GM23338 (cell line): ENCODE measurements at regions not wholly inside any gene's neighbourhood (a gene's known extent, or its start where the extent isn't known, plus 50 kb on each side); places are given as distances from the start of the nearest gene placed in this dataset.
"Not testable (repeated sequence)": the region's sequence is repeated elsewhere in the genome, so short reads cannot be mapped to it uniquely, and the experiment has no call there.

Experiments
- ATAC-seq: fragments of 200-7000 bp; cut with Tn5 transposase; 3 replicates; pipeline ENCODE4 v1.9.1; 2020
- DNase-seq: peaks from one replicate; pipeline ENCODE4 v3.0.0-alpha.2; 2015; ENCODE audit warnings: low spot score
- H2AFZ ChIP-seq: fragments of 200-600 bp; sonication (generic); 2 replicates; pipeline ENCODE4 v1.8.0; 2016; ENCODE audit warnings: antibody characterized with exemption, mild to moderate bottlenecking, moderate library complexity
- H3F3A ChIP-seq: fragments of 200-600 bp; sonication (generic); replicated peaks from 2 replicates; pipeline ENCODE4 v1.8.0; 2017; ENCODE audit warnings: antibody characterized with exemption, mixed run types, low read depth
- H3K27ac ChIP-seq: fragments of 200-600 bp; sonication (generic); 2 replicates; pipeline ENCODE4 v1.6.1; 2016; ENCODE audit warnings: low read depth
- H3K27me3 ChIP-seq: fragments of 200-600 bp; sonication (generic); 2 replicates; pipeline ENCODE4 v1.8.0; 2016; ENCODE audit warnings: mild to moderate bottlenecking, mixed run types, moderate library complexity; ENCODE audit not compliant: insufficient read depth
- H3K36me3 ChIP-seq: fragments of 200-600 bp; sonication (generic); 2 replicates; pipeline ENCODE4 v1.8.0; 2016; ENCODE audit warnings: mild to moderate bottlenecking; ENCODE audit not compliant: insufficient read depth
- H3K4me1 ChIP-seq: fragments of 200-600 bp; sonication (generic); 2 replicates; pipeline ENCODE4 v1.8.0; 2016; ENCODE audit warnings: mild to moderate bottlenecking, moderate library complexity; ENCODE audit not compliant: insufficient read depth
- H3K4me2 ChIP-seq: fragments of 200-600 bp; sonication (generic); 2 replicates; pipeline ENCODE4 v1.7.1; 2017; ENCODE audit warnings: mixed run types
- H3K4me3 ChIP-seq: fragments of 200-600 bp; sonication (generic); 2 replicates; pipeline ENCODE4 v1.6.1; 2016; ENCODE audit warnings: mixed run types
- H3K79me2 ChIP-seq: fragments of 200-600 bp; sonication (generic); replicated peaks from 2 replicates; pipeline ENCODE4 v1.8.0; 2017; ENCODE audit warnings: mild to moderate bottlenecking; ENCODE audit not compliant: insufficient read depth
- H3K9me2 ChIP-seq: fragments of 200-600 bp; sonication (generic); 2 replicates; pipeline ENCODE4 v1.8.0; 2017; ENCODE audit not compliant: insufficient read depth
- H4K20me1 ChIP-seq: fragments of 200-600 bp; sonication (generic); replicated peaks from 2 replicates; pipeline ENCODE4 v1.8.0; 2017; ENCODE audit warnings: mild to moderate bottlenecking; ENCODE audit not compliant: insufficient read depth
- H3K27ac Mint-ChIP-seq: 2 replicates; pipeline ENCODE4 v1.8.0; 2020; ENCODE audit warnings: inconsistent platforms, mild to moderate bottlenecking, moderate library complexity, mixed read lengths
- H3K27me3 Mint-ChIP-seq: 3 replicates; pipeline ENCODE4 v1.8.0; 2022; ENCODE audit warnings: low read depth, mild to moderate bottlenecking, moderate library complexity, mixed read lengths, inconsistent platforms; ENCODE audit not compliant: insufficient read depth, poor library complexity
- H3K36me3 Mint-ChIP-seq: 3 replicates; pipeline ENCODE4 v1.8.0; 2021; ENCODE audit warnings: low read depth, mild to moderate bottlenecking, inconsistent platforms, moderate library complexity, mixed read lengths
- H3K4me1 Mint-ChIP-seq: 3 replicates; pipeline ENCODE4 v1.8.0; 2020; ENCODE audit warnings: mild to moderate bottlenecking, inconsistent platforms, mixed read lengths
- H3K4me3 Mint-ChIP-seq: 3 replicates; pipeline ENCODE4 v1.8.0; 2021; ENCODE audit warnings: moderate library complexity, mild to moderate bottlenecking, inconsistent platforms, mixed read lengths
- H3K9me3 Mint-ChIP-seq: 3 replicates; pipeline ENCODE4 v1.8.0; 2020; ENCODE audit warnings: moderate library complexity, mild to moderate bottlenecking, inconsistent platforms, mixed read lengths
- CREB1 ChIP-seq: fragments of 250-450 bp; sonication (Bioruptor Pico); IDR thresholded peaks from 2 replicates; pipeline ENCODE4 v1.5.0; 2020; ENCODE audit warnings: low read depth, mild to moderate bottlenecking, moderate library complexity
- EZH2 ChIP-seq: fragments of 200-600 bp; sonication (generic); IDR thresholded peaks from one replicate; pipeline ENCODE4 v1.8.0; 2017; ENCODE audit warnings: antibody characterized with exemption, mild to moderate bottlenecking, low read depth; ENCODE audit not compliant: unreplicated experiment
- EZH2phosphoT487 ChIP-seq: fragments of 200-600 bp; sonication (generic); IDR thresholded peaks from one replicate; pipeline ENCODE4 v1.8.1; 2018; ENCODE audit warnings: antibody characterized with exemption; ENCODE audit not compliant: unreplicated experiment
- JUNB ChIP-seq: IDR thresholded peaks from one replicate; pipeline ENCODE4 v1.6.1; 2016; ENCODE audit warnings: antibody characterized with exemption; ENCODE audit not compliant: unreplicated experiment
- POLR2AphosphoS5 ChIP-seq: IDR thresholded peaks from 2 replicates; pipeline ENCODE4 v1.6.1; 2016; ENCODE audit warnings: antibody characterized with exemption, low read depth
- REST ChIP-seq: IDR thresholded peaks from one replicate; pipeline ENCODE4 v1.6.1; 2018; ENCODE audit warnings: antibody characterized with exemption; ENCODE audit not compliant: unreplicated experiment
- STAT1 ChIP-seq: IDR thresholded peaks from one replicate; pipeline ENCODE4 v1.6.1; 2016; ENCODE audit warnings: antibody characterized with exemption; ENCODE audit not compliant: unreplicated experiment
- ZNF331 ChIP-seq: fragments of 250-450 bp; sonication (Bioruptor Pico); IDR thresholded peaks from 2 replicates; pipeline ENCODE4 v1.5.0; 2020; ENCODE audit warnings: low read depth, mild to moderate bottlenecking, moderate library complexity
- ZNF462 ChIP-seq: fragments of 250-450 bp; sonication (Bioruptor Pico); IDR thresholded peaks from 2 replicates; pipeline ENCODE4 v1.5.0; 2020; ENCODE audit warnings: mild to moderate bottlenecking, moderate library complexity
- TF ChIP-seq, protein P1 (sequence below): IDR thresholded peaks from 2 replicates; pipeline ENCODE4 v1.6.1; 2016; ENCODE audit warnings: antibody characterized with exemption
- TF ChIP-seq, protein P2 (sequence below), 2 experiments: fragments of 200-600 bp in 1 of 2; sonication (generic) in 1 of 2; conservative IDR thresholded peaks; 2 replicates each; pipeline versions ENCODE4 v1.5.1 to v1.6.1; 2016 to 2017; ENCODE audit warnings: antibody characterized with exemption in 2 of 2, low read depth in 2 of 2, mild to moderate bottlenecking in 2 of 2, moderate library complexity in 1 of 2

- no peak for DNase-seq
- Histone ChIP-seq H3K79me2 (no peaks in the 10 kb centered on the region), H3K4me2 (no peak overlapping the region), H3K9me2 (no peaks in the 10 kb centered on the region), H3K4me3 (no peak overlapping the region), H3K27me3 (no peaks in the 10 kb centered on the region), H3F3A (no peaks in the 10 kb centered on the region), H4K20me1 (no peaks in the 10 kb centered on the region), H3K27ac (no peak overlapping the region), H2AFZ (no peak overlapping the region), H3K36me3 (no peaks in the 10 kb centered on the region), H3K4me1 (no peaks in the 10 kb centered on the region)
- Mint-ChIP-seq H3K27me3 (no peaks in the 10 kb centered on the region), H3K36me3 (no peaks in the 10 kb centered on the region), H3K4me1 (no peaks in the 10 kb centered on the region), H3K27ac (no peak overlapping the region), H3K9me3 (no peaks in the 10 kb centered on the region), H3K4me3 (no peak overlapping the region)
- no peak for ATAC-seq
- no peak for TF ChIP-seq REST
- TF ChIP-seq ZNF462 (CRISPR knock-in tag), result no peak
- no peak for TF ChIP-seq POLR2AphosphoS5
- TF ChIP-seq CREB1 (CRISPR knock-in tag), result no peak
- no peak for TF ChIP-seq EZH2
- TF ChIP-seq, protein P1, sequence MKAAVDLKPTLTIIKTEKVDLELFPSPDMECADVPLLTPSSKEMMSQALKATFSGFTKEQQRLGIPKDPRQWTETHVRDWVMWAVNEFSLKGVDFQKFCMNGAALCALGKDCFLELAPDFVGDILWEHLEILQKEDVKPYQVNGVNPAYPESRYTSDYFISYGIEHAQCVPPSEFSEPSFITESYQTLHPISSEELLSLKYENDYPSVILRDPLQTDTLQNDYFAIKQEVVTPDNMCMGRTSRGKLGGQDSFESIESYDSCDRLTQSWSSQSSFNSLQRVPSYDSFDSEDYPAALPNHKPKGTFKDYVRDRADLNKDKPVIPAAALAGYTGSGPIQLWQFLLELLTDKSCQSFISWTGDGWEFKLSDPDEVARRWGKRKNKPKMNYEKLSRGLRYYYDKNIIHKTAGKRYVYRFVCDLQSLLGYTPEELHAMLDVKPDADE, result no peak
- TF ChIP-seq ZNF331, result no peak
- TF ChIP-seq EZH2phosphoT487, result no peak
- TF ChIP-seq, protein P2, sequence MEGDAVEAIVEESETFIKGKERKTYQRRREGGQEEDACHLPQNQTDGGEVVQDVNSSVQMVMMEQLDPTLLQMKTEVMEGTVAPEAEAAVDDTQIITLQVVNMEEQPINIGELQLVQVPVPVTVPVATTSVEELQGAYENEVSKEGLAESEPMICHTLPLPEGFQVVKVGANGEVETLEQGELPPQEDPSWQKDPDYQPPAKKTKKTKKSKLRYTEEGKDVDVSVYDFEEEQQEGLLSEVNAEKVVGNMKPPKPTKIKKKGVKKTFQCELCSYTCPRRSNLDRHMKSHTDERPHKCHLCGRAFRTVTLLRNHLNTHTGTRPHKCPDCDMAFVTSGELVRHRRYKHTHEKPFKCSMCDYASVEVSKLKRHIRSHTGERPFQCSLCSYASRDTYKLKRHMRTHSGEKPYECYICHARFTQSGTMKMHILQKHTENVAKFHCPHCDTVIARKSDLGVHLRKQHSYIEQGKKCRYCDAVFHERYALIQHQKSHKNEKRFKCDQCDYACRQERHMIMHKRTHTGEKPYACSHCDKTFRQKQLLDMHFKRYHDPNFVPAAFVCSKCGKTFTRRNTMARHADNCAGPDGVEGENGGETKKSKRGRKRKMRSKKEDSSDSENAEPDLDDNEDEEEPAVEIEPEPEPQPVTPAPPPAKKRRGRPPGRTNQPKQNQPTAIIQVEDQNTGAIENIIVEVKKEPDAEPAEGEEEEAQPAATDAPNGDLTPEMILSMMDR (conservative IDR thresholded peaks at IDR 0.05; ENCODE audit: low read depth in 2 of 2), result no peak
- no peak for TF ChIP-seq JUNB
- TF ChIP-seq STAT1, result no peak
These were observed 614.4 kb downstream of the LIG4 start for GRCh38 chr13:107600971-107601370.

GRCh38 chr13:107596306-107596705 lies 619.0 kb downstream of the LIG4 start:
- not testable (repeated sequence) for H3K27ac ChIP-seq, H4K20me1 ChIP-seq, H3K4me1 Mint-ChIP-seq, DNase-seq, H3K27me3 Mint-ChIP-seq, H3K9me3 Mint-ChIP-seq, H3F3A ChIP-seq, H3K36me3 ChIP-seq, H3K9me2 ChIP-seq, H2AFZ ChIP-seq, H3K27ac Mint-ChIP-seq, H3K27me3 ChIP-seq, H3K36me3 Mint-ChIP-seq, ATAC-seq, H3K79me2 ChIP-seq, H3K4me3 ChIP-seq, H3K4me2 ChIP-seq, H3K4me1 ChIP-seq, H3K4me3 Mint-ChIP-seq
